GM19438 (cell line): ENCODE measurements at regions not wholly inside any gene's neighbourhood (a gene's known extent, or its start where the extent isn't known, plus 50 kb on each side); places are given as distances from the start of the nearest gene placed in this dataset.

Experiments used
- ATAC-seq: cut with Tn5 transposase; IDR thresholded peaks from one replicate; pipeline ENCODE4 v1.9.1; 2021; ENCODE audit warnings: low read depth; ENCODE audit not compliant: unreplicated experiment

GRCh38 chr6:14246876-14247275 lies 129.3 kb downstream of the CD83 start:
- ATAC-seq: no peak

GRCh38 chr6:14250573-14250972 lies 133.0 kb downstream of the CD83 start:
- ATAC-seq: no peak

- ATAC-seq: no peak
These were observed 134.8 kb downstream of the CD83 start for GRCh38 chr6:14252271-14252850.

- peak; percentile 82 for ATAC-seq
These were observed 136.9 kb downstream of the CD83 start for GRCh38 chr6:14254505-14254904.

- ATAC-seq: no peak
These were observed 138.3 kb downstream of the CD83 start for GRCh38 chr6:14255916-14256315.

GRCh38 chr6:14258117-14258516 lies 140.5 kb downstream of the CD83 start:
- no peak for ATAC-seq

GRCh38 chr6:14258695-14259593 lies 141.4 kb downstream of the CD83 start:
- ATAC-seq: no peak

- no peak for ATAC-seq
These were observed 142.1 kb downstream of the CD83 start for GRCh38 chr6:14259594-14260152.

- ATAC-seq: no peak
These were observed 143.3 kb downstream of the CD83 start for GRCh38 chr6:14260839-14261238.

GRCh38 chr6:14263881-14264424 lies 146.4 kb downstream of the CD83 start:
- no peak for ATAC-seq

GRCh38 chr6:14265049-14266021 lies 147.8 kb downstream of the CD83 start:
- no peak for ATAC-seq

- no peak for ATAC-seq
These were observed 148.7 kb downstream of the CD83 start for GRCh38 chr6:14266266-14266665.

GRCh38 chr6:14267885-14268660 lies 150.5 kb downstream of the CD83 start:
- ATAC-seq: no peak

- ATAC-seq: no peak
These were observed 151.9 kb downstream of the CD83 start for GRCh38 chr6:14269436-14269835.

GRCh38 chr6:14270142-14270893 lies 152.7 kb downstream of the CD83 start:
- no peak for ATAC-seq

GRCh38 chr6:14270925-14271788 lies 153.6 kb downstream of the CD83 start:
- ATAC-seq: no peak

- no peak for ATAC-seq
These were observed 154.5 kb downstream of the CD83 start for GRCh38 chr6:14271789-14272736.
